Aorta (tissue), 5 donors: ENCODE measurements at regions not wholly inside any gene's neighbourhood (a gene's known extent, or its start where the extent isn't known, plus 50 kb on each side); places are given as distances from the start of the nearest gene placed in this dataset.
"Not testable (repeated sequence)": the region's sequence is repeated elsewhere in the genome, so short reads cannot be mapped to it uniquely, and the experiment has no call there.

Source experiments
- ATAC-seq: fragments of 200-7000 bp; cut with Tn5 transposase; one replicate; pipeline ENCODE4 v1.9.1; 2022; ENCODE audit warnings: moderate library complexity; ENCODE audit not compliant: low FRiP score
- DNase-seq, 2 donors: peaks; one replicate each; pipeline ENCODE4 v3.0.0-alpha.2; 2020
- H3K27ac ChIP-seq, 2 donors: one replicate each; pipeline ENCODE4 v1.5.1; 2013; ENCODE audit warnings: low read length in 2 of 2, mild to moderate bottlenecking in 2 of 2, moderate library complexity in 2 of 2, control low read depth in 1 of 2, inconsistent platforms in 1 of 2, low read depth in 1 of 2
- H3K27me3 ChIP-seq, 2 donors: one replicate each; pipeline ENCODE4 v1.6.1; 2013; ENCODE audit warnings: control low read depth in 1 of 2, low read length in 1 of 2, mild to moderate bottlenecking in 1 of 2, moderate library complexity in 1 of 2; ENCODE audit not compliant: insufficient read depth in 2 of 2, control insufficient read depth in 1 of 2
- H3K36me3 ChIP-seq, 2 donors: one replicate each; pipeline ENCODE4 v1.6.1; 2013; ENCODE audit warnings: control low read depth in 1 of 2, low read length in 1 of 2, mild to moderate bottlenecking in 1 of 2; ENCODE audit not compliant: insufficient read depth in 2 of 2, control insufficient read depth in 1 of 2
- H3K4me1 ChIP-seq, 2 donors: one replicate each; pipeline ENCODE4 v1.6.1; 2013; ENCODE audit warnings: low read length in 2 of 2, control low read depth in 1 of 2, mild to moderate bottlenecking in 1 of 2, moderate library complexity in 1 of 2; ENCODE audit not compliant: insufficient read depth in 2 of 2, control insufficient read depth in 1 of 2
- H3K4me3 ChIP-seq, 2 donors: one replicate each; pipeline ENCODE4 v1.5.1; 2013; ENCODE audit warnings: low read length in 2 of 2, control low read depth in 1 of 2, mild to moderate bottlenecking in 1 of 2
- H3K9me3 ChIP-seq: one replicate; pipeline ENCODE4 v1.6.1; 2013; ENCODE audit warnings: mild to moderate bottlenecking, low read length; ENCODE audit not compliant: control insufficient read depth
- WGBS, 2 donors: extraction: QIAGEN DNeasy Blood & Tissue Kit; methylation state at CpG; one replicate each; pipeline ENCODE4 v1.1.7; 2013; 5-methylcytosine and 5-hydroxymethylcytosine counted together
- intact Hi-C, 2 donors: fragments of 100-400 bp; cut with DNase I; formaldehyde crosslinking; loops; one replicate each; pipeline versions ENCODE4 v1.14.2 to v1.15.0; 2022
- donor health status: healthy with polysubstance abuse.
- donor health status: Bipolar disorder and iron deficiency.
- donor health status: DM: no; HTN: no; CAD: no.
- donor health status: DM: no; HTN: no; CAD: no.
- donor health status: DM: yes; HTN: yes; CAD: no.

- Histone ChIP-seq H3K4me1 (no peaks in the 10 kb centered on the region), H3K4me3 (no peak overlapping the region), H3K9me3 (no peaks in the 10 kb centered on the region), H3K27me3 (no peaks in the 10 kb centered on the region), H3K36me3 (no peaks in the 10 kb centered on the region), H3K27ac (no peak overlapping the region)
- intact Hi-C loops = no loop called here
- DNase-seq (no peak), ATAC-seq (no peak)
- 57 to 76% methylated on average over 4 of the region's 4 CpGs for WGBS, 2 donors
Measured at GRCh38 chr5:30475429-30475828, 718.1 kb upstream of the CDH6 start.

- intact Hi-C loops = no loop called here
Measured at GRCh38 chr5:30469691-30470090, 723.8 kb upstream of the CDH6 start.

GRCh38 chr5:30458681-30459080, 734.8 kb upstream of the CDH6 start:
- H3K4me1 ChIP-seq = no peaks in the 10 kb centered on the region
- intact Hi-C loops = no loop called here
- no peak for ATAC-seq
- no peaks in the 10 kb centered on the region for H3K36me3 ChIP-seq
- DNase-seq = no peak
- peaks cover 1% of the 10 kb centered on the region for H3K9me3 ChIP-seq
- no peak overlapping the region for H3K4me3 ChIP-seq
- no peaks in the 10 kb centered on the region for H3K27me3 ChIP-seq
- H3K27ac ChIP-seq = no peak overlapping the region

More at GRCh38 chr5:30469691-30470090, 723.8 kb upstream of the CDH6 start:
- no peaks in the 10 kb centered on the region for H3K9me3 ChIP-seq
- DNase-seq (no peak), ATAC-seq (no peak)
- no peaks in the 10 kb centered on the region for H3K4me1 ChIP-seq
- WGBS, 2 donors = 48 to 53% methylated on average over 7 of the region's 7 CpGs
- H3K27me3 ChIP-seq = no peaks in the 10 kb centered on the region
- H3K4me3 ChIP-seq = no peak overlapping the region
- no peaks in the 10 kb centered on the region for H3K36me3 ChIP-seq
- no peak overlapping the region for H3K27ac ChIP-seq

GRCh38 chr5:30455484-30455883, 738.0 kb upstream of the CDH6 start:
- H3K9me3 ChIP-seq, H3K4me1 ChIP-seq, ATAC-seq, DNase-seq, intact Hi-C loops, H3K36me3 ChIP-seq, H3K27ac ChIP-seq, H3K27me3 ChIP-seq, H3K4me3 ChIP-seq: not testable (repeated sequence)
- WGBS, 2 donors = 85 to 87% methylated on average over 3 of the region's 3 CpGs

GRCh38 chr5:30453168-30453567, 740.3 kb upstream of the CDH6 start:
- DNase-seq (no peak), ATAC-seq (no peak)
- Histone ChIP-seq H3K9me3 (no peaks in the 10 kb centered on the region), H3K36me3 (no peaks in the 10 kb centered on the region), H3K27ac (no peak overlapping the region), H3K27me3 (no peaks in the 10 kb centered on the region), H3K4me3 (no peak overlapping the region), H3K4me1 (no peaks in the 10 kb centered on the region)
- 73 to 86% methylated on average over 1 of the region's 1 CpG for WGBS, 2 donors
- intact Hi-C loops = no loop called here

- 76 to 80% methylated on average over 1 of the region's 1 CpG for WGBS, 2 donors
Measured at GRCh38 chr5:30450153-30450552, 743.3 kb upstream of the CDH6 start.

GRCh38 chr5:30447431-30447830, 746.1 kb upstream of the CDH6 start:
- Histone ChIP-seq H3K27ac (no peak overlapping the region), H3K36me3 (no peaks in the 10 kb centered on the region), H3K4me1 (no peaks in the 10 kb centered on the region), H3K4me3 (no peak overlapping the region), H3K27me3 (no peaks in the 10 kb centered on the region), H3K9me3 (no peaks in the 10 kb centered on the region)
- 18 to 47% methylated on average over 3 of the region's 3 CpGs for WGBS, 2 donors
- intact Hi-C loops = no loop called here
- DNase-seq = no peak
- no peak for ATAC-seq

More at GRCh38 chr5:30450153-30450552, 743.3 kb upstream of the CDH6 start:
- no peaks in the 10 kb centered on the region for H3K4me1 ChIP-seq
- no peak for DNase-seq
- ATAC-seq = no peak
- no peaks in the 10 kb centered on the region for H3K36me3 ChIP-seq
- intact Hi-C loops = no loop called here
- H3K9me3 ChIP-seq = no peaks in the 10 kb centered on the region
- H3K4me3 ChIP-seq = no peak overlapping the region
- H3K27ac ChIP-seq = no peak overlapping the region
- no peaks in the 10 kb centered on the region for H3K27me3 ChIP-seq

- DNase-seq (no peak), ATAC-seq (no peak)
- Histone ChIP-seq H3K27me3 (no peaks in the 10 kb centered on the region), H3K27ac (no peak overlapping the region), H3K4me1 (no peaks in the 10 kb centered on the region), H3K36me3 (no peaks in the 10 kb centered on the region), H3K4me3 (no peak overlapping the region), H3K9me3 (no peaks in the 10 kb centered on the region)
- 83 to 84% methylated on average over 1 of the region's 1 CpG for WGBS, 2 donors
- intact Hi-C loops = no loop called here
Measured at GRCh38 chr5:30446456-30446855, 747.0 kb upstream of the CDH6 start.

- Histone ChIP-seq H3K27ac (no peak overlapping the region), H3K4me3 (no peak overlapping the region), H3K27me3 (no peaks in the 10 kb centered on the region), H3K9me3 (peaks cover 8% of the 10 kb centered on the region), H3K36me3 (no peaks in the 10 kb centered on the region), H3K4me1 (no peaks in the 10 kb centered on the region)
- no peak for ATAC-seq
- 71 to 81% methylated on average over 1 of the region's 1 CpG for WGBS, 2 donors
- no peak for DNase-seq
- intact Hi-C loops = no loop called here
Measured at GRCh38 chr5:30438785-30439184, 754.7 kb upstream of the CDH6 start.
